Thoracic aorta (tissue), 2 donors: ENCODE measurements at regions not wholly inside any gene's neighbourhood (a gene's known extent, or its start where the extent isn't known, plus 50 kb on each side); places are given as distances from the start of the nearest gene placed in this dataset.

Experiments
- ATAC-seq: fragments of 150-250 bp; one replicate; pipeline ENCODE4 v1.8.0; 2017; ENCODE audit warnings: low read depth; ENCODE audit not compliant: insufficient number of reproducible peaks, low FRiP score
- DNase-seq: peaks from one replicate; pipeline ENCODE4 v3.0.0-alpha.2; 2020; ENCODE audit warnings: low spot score
- H3K27ac ChIP-seq, 2 donors: fragments of 200-600 bp; sonication (generic); 1 replicate in 1 of 2; 2 replicates in 1 of 2; pipeline ENCODE4 v1.5.1; 2016; ENCODE audit warnings: mild to moderate bottlenecking in 2 of 2, moderate library complexity in 2 of 2
- H3K27me3 ChIP-seq: fragments of 200-600 bp; sonication (generic); replicated peaks from 2 replicates; pipeline ENCODE4 v1.6.0; 2016; ENCODE audit warnings: mild to moderate bottlenecking; ENCODE audit not compliant: insufficient read depth
- H3K36me3 ChIP-seq: fragments of 200-600 bp; sonication (generic); one replicate; pipeline ENCODE4 v1.5.1; 2016
- H3K4me1 ChIP-seq, 2 donors: fragments of 200-600 bp; sonication (generic); 1 replicate in 1 of 2; 2 replicates in 1 of 2; pipeline versions ENCODE4 v1.5.1 to v1.6.0; 2016; ENCODE audit warnings: low read depth in 2 of 2, mild to moderate bottlenecking in 1 of 2; ENCODE audit not compliant: control insufficient read depth in 1 of 2
- H3K4me3 ChIP-seq: fragments of 200-600 bp; sonication (generic); 2 replicates; pipeline ENCODE4 v1.5.1; 2016; ENCODE audit warnings: mild to moderate bottlenecking
- H3K9me3 ChIP-seq: fragments of 200-600 bp; sonication (generic); 2 replicates; pipeline ENCODE4 v1.5.1; 2016
- TF ChIP-seq, protein P1 (sequence below): fragments of 200-600 bp; sonication (generic); IDR thresholded peaks from one replicate; pipeline ENCODE4 v1.5.1; 2019; ENCODE audit warnings: antibody characterized with exemption

GRCh38 chr3:127070776-127071175, 87.9 kb downstream of the PLXNA1 start:
- Histone ChIP-seq H3K36me3 (no peaks in the 10 kb centered on the region), H3K4me1 (peaks cover 8 to 22% of the 10 kb centered on the region in 2 donors), H3K4me3 (no peak overlapping the region), H3K9me3 (no peaks in the 10 kb centered on the region), H3K27me3 (no peaks in the 10 kb centered on the region), H3K27ac (no peak overlapping the region)
- DNase-seq (no peak), ATAC-seq (no peak)
- TF ChIP-seq, protein P1, sequence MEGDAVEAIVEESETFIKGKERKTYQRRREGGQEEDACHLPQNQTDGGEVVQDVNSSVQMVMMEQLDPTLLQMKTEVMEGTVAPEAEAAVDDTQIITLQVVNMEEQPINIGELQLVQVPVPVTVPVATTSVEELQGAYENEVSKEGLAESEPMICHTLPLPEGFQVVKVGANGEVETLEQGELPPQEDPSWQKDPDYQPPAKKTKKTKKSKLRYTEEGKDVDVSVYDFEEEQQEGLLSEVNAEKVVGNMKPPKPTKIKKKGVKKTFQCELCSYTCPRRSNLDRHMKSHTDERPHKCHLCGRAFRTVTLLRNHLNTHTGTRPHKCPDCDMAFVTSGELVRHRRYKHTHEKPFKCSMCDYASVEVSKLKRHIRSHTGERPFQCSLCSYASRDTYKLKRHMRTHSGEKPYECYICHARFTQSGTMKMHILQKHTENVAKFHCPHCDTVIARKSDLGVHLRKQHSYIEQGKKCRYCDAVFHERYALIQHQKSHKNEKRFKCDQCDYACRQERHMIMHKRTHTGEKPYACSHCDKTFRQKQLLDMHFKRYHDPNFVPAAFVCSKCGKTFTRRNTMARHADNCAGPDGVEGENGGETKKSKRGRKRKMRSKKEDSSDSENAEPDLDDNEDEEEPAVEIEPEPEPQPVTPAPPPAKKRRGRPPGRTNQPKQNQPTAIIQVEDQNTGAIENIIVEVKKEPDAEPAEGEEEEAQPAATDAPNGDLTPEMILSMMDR, result no peak

DNA sequence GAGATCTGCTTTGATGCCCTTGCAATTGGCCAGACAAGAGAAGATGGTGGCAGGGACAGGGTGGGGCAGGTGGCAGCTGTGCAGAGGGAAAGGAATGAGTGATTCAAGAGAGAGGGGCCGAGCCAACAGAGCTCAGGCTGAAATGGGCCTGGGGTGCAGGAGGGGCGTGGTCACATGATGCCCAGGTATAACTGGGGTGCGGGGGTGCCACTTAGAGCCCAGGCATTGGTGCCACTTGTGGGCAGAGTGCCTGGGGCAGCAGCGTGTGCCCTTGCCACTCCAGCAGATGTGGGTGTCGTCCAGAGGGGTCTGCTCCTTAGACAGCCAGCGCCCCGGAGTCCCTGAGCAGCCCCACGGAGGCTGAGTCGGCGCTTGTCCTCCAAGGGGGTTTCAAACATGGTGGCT, 88.7 kb downstream of the PLXNA1 start:
- TF ChIP-seq, protein P1, result no peak
- Histone ChIP-seq H3K27me3 (no peaks in the 10 kb centered on the region), H3K9me3 (no peaks in the 10 kb centered on the region), H3K27ac (no peak overlapping the region), H3K36me3 (no peaks in the 10 kb centered on the region), H3K4me3 (no peak overlapping the region), H3K4me1 (peaks cover 8 to 22% of the 10 kb centered on the region in 2 donors)
- DNase-seq (no peak), ATAC-seq (no peak)

- no peak overlapping the region for H3K4me3 ChIP-seq
- TF ChIP-seq, protein P1, result no peak
- H3K9me3 ChIP-seq, result no peaks in the 10 kb centered on the region
- H3K27ac ChIP-seq, result no peak overlapping the region
- H3K4me1 ChIP-seq, result peaks cover 8 to 22% of the 10 kb centered on the region in 2 donors
- ATAC-seq (no peak), DNase-seq (no peak)
- H3K36me3 ChIP-seq, result no peaks in the 10 kb centered on the region
- H3K27me3 ChIP-seq, result no peaks in the 10 kb centered on the region
These were observed 89.4 kb downstream of the PLXNA1 start for GRCh38 chr3:127072221-127072771.

- H3K9me3 ChIP-seq, result no peaks in the 10 kb centered on the region
- no peaks in the 10 kb centered on the region for H3K36me3 ChIP-seq
- no peak overlapping the region for H3K4me3 ChIP-seq
- H3K4me1 ChIP-seq, result peaks cover 8 to 22% of the 10 kb centered on the region in 2 donors
- DNase-seq (no peak), ATAC-seq (no peak)
- TF ChIP-seq, protein P1, result no peak
- no peaks in the 10 kb centered on the region for H3K27me3 ChIP-seq
- peak overlapping the region; percentile 27 to 33 for H3K27ac ChIP-seq
These were observed 90.3 kb downstream of the PLXNA1 start for GRCh38 chr3:127072971-127073783.

DNA sequence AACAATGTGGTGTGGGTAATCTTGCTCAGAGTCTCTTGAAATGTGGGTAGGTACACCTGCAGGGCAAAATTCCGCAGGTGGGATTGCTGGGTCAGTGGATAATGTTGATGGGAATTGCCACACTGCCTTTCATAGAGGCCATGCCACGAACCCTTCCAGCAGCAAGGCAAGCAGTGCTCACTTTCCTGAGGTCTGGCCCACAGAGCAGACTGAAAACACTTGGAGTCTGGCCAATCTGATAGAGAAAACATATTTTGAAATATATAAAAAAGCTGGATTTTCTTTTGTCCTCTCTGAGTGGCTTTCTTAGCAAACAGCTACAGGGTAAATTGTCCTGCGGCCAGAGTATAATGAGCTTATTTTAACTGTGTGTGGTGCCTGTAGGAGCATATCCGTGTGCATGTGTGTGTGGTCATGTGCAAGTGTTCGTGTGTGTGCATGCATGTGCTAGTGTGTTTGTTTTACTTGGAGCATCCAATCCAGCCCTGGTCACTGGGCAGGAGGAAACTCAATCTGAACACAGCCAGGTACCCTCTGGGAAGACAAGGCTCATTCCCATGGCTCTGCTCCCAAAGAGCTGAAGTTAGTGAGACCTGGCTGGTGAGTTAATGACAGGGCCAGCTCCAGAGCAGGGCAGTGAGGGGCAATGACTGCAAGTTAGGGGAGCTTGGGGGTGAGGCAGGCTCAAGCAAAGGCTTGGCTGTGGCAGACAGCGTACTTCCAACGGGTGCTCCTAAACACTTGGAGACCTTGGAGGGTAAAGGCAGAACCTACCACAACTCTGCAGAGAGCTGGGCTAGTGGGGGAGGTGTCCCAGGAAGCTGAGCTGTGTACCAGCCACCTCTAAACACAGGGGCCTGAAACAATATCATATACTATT, 91.3 kb downstream of the PLXNA1 start:
- peak; percentile 54 for ATAC-seq
- H3K36me3 ChIP-seq, result no peaks in the 10 kb centered on the region
- no peak for DNase-seq
- peak overlapping the region; percentile 50 to 53 for H3K27ac ChIP-seq
- H3K9me3 ChIP-seq, result no peaks in the 10 kb centered on the region
- H3K4me1 ChIP-seq, result peaks cover 8 to 22% of the 10 kb centered on the region in 2 donors
- TF ChIP-seq, protein P1, result no peak
- H3K27me3 ChIP-seq, result no peaks in the 10 kb centered on the region
- no peak overlapping the region for H3K4me3 ChIP-seq
